ENCODE measurements at regions not wholly inside any gene's neighbourhood (a gene's known extent, or its start where the extent isn't known, plus 50 kb on each side); places are given as distances from the start of the nearest gene placed in this dataset.

GRCh38 chr2:128610496-128610895 lies 291.8 kb upstream of the HS6ST1 start:
- no peaks in the 10 kb centered on the region for H3K9me3 ChIP-seq
- H3K27me3 ChIP-seq (ENCODE audit: insufficient read depth in 3 of 3, low read length in 2 of 3), result peaks cover 0 to 2% (median 0%) of the 10 kb centered on the region in 3 donors
- intact Hi-C loops (cut with DNase I), result no loop called here
- no peak for ATAC-seq
- TF ChIP-seq, protein P1, sequence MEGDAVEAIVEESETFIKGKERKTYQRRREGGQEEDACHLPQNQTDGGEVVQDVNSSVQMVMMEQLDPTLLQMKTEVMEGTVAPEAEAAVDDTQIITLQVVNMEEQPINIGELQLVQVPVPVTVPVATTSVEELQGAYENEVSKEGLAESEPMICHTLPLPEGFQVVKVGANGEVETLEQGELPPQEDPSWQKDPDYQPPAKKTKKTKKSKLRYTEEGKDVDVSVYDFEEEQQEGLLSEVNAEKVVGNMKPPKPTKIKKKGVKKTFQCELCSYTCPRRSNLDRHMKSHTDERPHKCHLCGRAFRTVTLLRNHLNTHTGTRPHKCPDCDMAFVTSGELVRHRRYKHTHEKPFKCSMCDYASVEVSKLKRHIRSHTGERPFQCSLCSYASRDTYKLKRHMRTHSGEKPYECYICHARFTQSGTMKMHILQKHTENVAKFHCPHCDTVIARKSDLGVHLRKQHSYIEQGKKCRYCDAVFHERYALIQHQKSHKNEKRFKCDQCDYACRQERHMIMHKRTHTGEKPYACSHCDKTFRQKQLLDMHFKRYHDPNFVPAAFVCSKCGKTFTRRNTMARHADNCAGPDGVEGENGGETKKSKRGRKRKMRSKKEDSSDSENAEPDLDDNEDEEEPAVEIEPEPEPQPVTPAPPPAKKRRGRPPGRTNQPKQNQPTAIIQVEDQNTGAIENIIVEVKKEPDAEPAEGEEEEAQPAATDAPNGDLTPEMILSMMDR (IDR thresholded peaks at IDR 0.05), result no peak
- no peak overlapping the region for H3K4me3 ChIP-seq
- WGBS, 3 donors, result 79 to 88% (median 87%) methylated on average over 9 of the region's 9 CpGs
- DNase-seq, result no peak
- H3K27ac ChIP-seq, result no peak overlapping the region
- no peaks in the 10 kb centered on the region for H3K36me3 ChIP-seq (ENCODE audit: insufficient read depth in 1 of 2, low read depth in 1 of 2)
- H3K4me1 ChIP-seq, result no peaks in the 10 kb centered on the region

DNA sequence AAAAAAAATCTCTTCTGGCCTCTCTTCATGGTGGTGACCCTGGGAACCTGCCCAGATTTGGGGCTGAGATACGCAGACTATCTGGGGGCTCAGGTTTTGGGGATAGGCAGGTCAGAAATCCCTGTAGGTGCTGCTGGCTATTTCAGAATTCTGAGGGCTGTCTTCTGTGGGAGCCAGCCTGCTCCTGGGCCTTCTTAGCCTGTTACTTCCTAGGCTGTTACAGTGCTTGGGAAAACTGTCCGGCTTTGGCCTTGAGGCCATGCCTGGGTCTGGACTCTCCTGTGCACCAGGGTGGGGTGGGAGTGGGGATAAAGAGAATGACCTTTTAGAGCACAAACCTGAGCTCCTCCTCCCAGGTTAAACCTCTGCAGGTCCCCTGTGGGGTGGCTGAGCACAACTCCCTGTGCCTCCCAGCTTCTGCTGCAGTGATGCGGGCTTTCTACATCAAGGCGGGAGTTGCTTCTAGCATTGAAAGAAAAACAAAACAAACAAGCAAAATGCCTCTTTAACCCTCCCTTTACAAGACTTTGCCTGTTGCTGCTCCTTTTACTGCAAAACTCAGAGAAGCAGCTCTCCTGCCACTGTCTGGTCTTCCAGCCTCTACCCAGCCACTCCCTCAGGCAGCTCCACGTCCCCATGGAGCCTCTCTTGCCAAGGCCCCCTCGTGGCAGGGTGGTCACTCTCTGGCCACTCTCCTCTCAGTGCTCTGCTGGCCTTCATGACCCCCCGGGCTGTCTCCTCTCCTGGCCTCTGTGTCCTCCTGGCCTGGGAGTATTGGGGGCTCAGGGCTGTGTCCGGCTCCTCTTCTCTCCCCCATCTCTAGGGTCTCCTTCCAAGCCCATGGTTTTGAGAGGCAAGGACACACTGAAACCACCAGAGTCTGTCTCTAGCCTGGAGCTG lies 293.0 kb upstream of the HS6ST1 start:
- no peaks in the 10 kb centered on the region for H3K9me3 ChIP-seq
- H3K4me3 ChIP-seq, result no peak overlapping the region
- 83 to 85% (median 84%) methylated on average over 8 of the region's 8 CpGs for WGBS, 3 donors
- peaks cover 0 to 2% (median 0%) of the 10 kb centered on the region in 3 donors for H3K27me3 ChIP-seq (ENCODE audit: insufficient read depth in 3 of 3, low read length in 2 of 3)
- TF ChIP-seq, protein P1 (IDR thresholded peaks at IDR 0.05), result no peak
- H3K4me1 ChIP-seq, result no peaks in the 10 kb centered on the region
- ATAC-seq (no peak), DNase-seq (no peak)
- no peak overlapping the region for H3K27ac ChIP-seq
- H3K36me3 ChIP-seq (ENCODE audit: insufficient read depth in 1 of 2, low read depth in 1 of 2), result no peaks in the 10 kb centered on the region
- intact Hi-C loops (cut with DNase I), result no loop called here

DNA sequence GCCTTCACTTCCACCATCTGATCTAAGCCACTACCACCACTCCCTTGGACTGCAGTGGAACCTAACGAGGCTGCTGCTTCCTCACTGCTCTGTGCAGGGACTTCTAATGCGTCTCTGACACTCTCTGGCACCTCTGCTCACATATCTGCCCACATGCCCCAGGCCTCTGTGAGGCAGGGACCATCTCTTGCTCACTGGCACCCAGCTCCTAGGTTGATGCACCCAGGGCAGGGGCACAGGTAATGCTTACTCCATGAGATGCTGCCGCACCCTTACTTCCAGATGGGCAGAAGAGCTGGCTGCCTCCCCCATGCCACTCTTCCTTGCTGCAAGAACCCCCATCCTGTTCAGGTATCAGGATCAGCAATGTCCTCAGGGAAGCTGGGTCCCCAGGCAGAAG lies 294.0 kb upstream of the HS6ST1 start:
- TF ChIP-seq, protein P1 (IDR thresholded peaks at IDR 0.05), result no peak
- H3K36me3 ChIP-seq (ENCODE audit: insufficient read depth in 1 of 2, low read depth in 1 of 2), result no peaks in the 10 kb centered on the region
- intact Hi-C loops (cut with DNase I), result no loop called here
- H3K27me3 ChIP-seq (ENCODE audit: insufficient read depth in 3 of 3, low read length in 2 of 3), result peaks cover 0 to 2% (median 0%) of the 10 kb centered on the region in 3 donors
- ATAC-seq (no peak), DNase-seq (peak in 1 of 2 donors; percentile 39)
- H3K27ac ChIP-seq, result no peak overlapping the region
- 87 to 90% (median 88%) methylated on average over 3 of the region's 3 CpGs for WGBS, 3 donors
- no peaks in the 10 kb centered on the region for H3K4me1 ChIP-seq
- no peaks in the 10 kb centered on the region for H3K9me3 ChIP-seq
- no peak overlapping the region for H3K4me3 ChIP-seq

GRCh38 chr2:128613351-128613750 lies 294.7 kb upstream of the HS6ST1 start:
- TF ChIP-seq, protein P1 (IDR thresholded peaks at IDR 0.05), result no peak
- no peaks in the 10 kb centered on the region for H3K4me1 ChIP-seq
- no peaks in the 10 kb centered on the region for H3K36me3 ChIP-seq (ENCODE audit: insufficient read depth in 1 of 2, low read depth in 1 of 2)
- intact Hi-C loops (cut with DNase I), result no loop called here
- WGBS, 3 donors, result 77 to 84% (median 78%) methylated on average over 7 of the region's 7 CpGs
- no peak overlapping the region for H3K27ac ChIP-seq
- H3K4me3 ChIP-seq, result no peak overlapping the region
- peak in 1 of 2 donors; percentile 6 for DNase-seq
- H3K27me3 ChIP-seq (ENCODE audit: insufficient read depth in 3 of 3, low read length in 2 of 3), result peaks cover 0 to 2% (median 0%) of the 10 kb centered on the region in 3 donors
- no peak for ATAC-seq
- no peaks in the 10 kb centered on the region for H3K9me3 ChIP-seq

Measured in psoas muscle (tissue), 7 donors.